HL-60/S4 treated with retinoic acid at 250 ng/mL for 4 days and 3 days (cell line): ENCODE measurements at regions not wholly inside any gene's neighbourhood (a gene's known extent, or its start where the extent isn't known, plus 50 kb on each side); places are given as distances from the start of the nearest gene placed in this dataset.

Experiments used
- in situ Hi-C: fragments of 300-500 bp; cut with MboI; formaldehyde crosslinking; loops from 2 replicates; pipeline ENCODE4 v1.7.0; 2022; ENCODE audit warnings: low sequenced_read_pairs

GRCh38 chr13:106722620-106723019, 154.7 kb upstream of the ARGLU1 start:
- in situ Hi-C loops, result no loop called here

GRCh38 chr13:106721599-106721998, 153.7 kb upstream of the ARGLU1 start:
- in situ Hi-C loops, result no loop called here

GRCh38 chr13:106714271-106714982, 146.5 kb upstream of the ARGLU1 start:
- in situ Hi-C loops, result no loop called here

GRCh38 chr13:106712381-106712780, 144.4 kb upstream of the ARGLU1 start:
- in situ Hi-C loops, result no loop called here

GRCh38 chr13:106710266-106710665, 142.3 kb upstream of the ARGLU1 start:
- in situ Hi-C loops, result no loop called here

- in situ Hi-C loops, result no loop called here
Observed at GRCh38 chr13:106709522-106709921, 141.6 kb upstream of the ARGLU1 start.

GRCh38 chr13:106702505-106702904, 134.6 kb upstream of the ARGLU1 start:
- in situ Hi-C loops, result no loop called here

- in situ Hi-C loops, result no loop called here
Observed at GRCh38 chr13:106701771-106702341, 133.9 kb upstream of the ARGLU1 start.

- in situ Hi-C loops, result no loop called here
Observed at GRCh38 chr13:106700439-106700838, 132.5 kb upstream of the ARGLU1 start.

- in situ Hi-C loops, result no loop called here
Observed at GRCh38 chr13:106700007-106700406, 132.1 kb upstream of the ARGLU1 start.

- in situ Hi-C loops, result no loop called here
Observed at GRCh38 chr13:106699311-106699710, 131.4 kb upstream of the ARGLU1 start.

GRCh38 chr13:106696719-106697118, 128.8 kb upstream of the ARGLU1 start:
- in situ Hi-C loops, result no loop called here

GRCh38 chr13:106696140-106696539, 128.2 kb upstream of the ARGLU1 start:
- in situ Hi-C loops, result no loop called here

- in situ Hi-C loops, result no loop called here
Observed at GRCh38 chr13:106695139-106695538, 127.2 kb upstream of the ARGLU1 start.

GRCh38 chr13:106691861-106692260, 123.9 kb upstream of the ARGLU1 start:
- in situ Hi-C loops, result no loop called here

GRCh38 chr13:106691341-106691740, 123.4 kb upstream of the ARGLU1 start:
- in situ Hi-C loops, result no loop called here

- in situ Hi-C loops, result no loop called here
Observed at GRCh38 chr13:106690779-106691178, 122.8 kb upstream of the ARGLU1 start.

GRCh38 chr13:106689906-106690305, 122.0 kb upstream of the ARGLU1 start:
- in situ Hi-C loops, result no loop called here

GRCh38 chr13:106688940-106689339, 121.0 kb upstream of the ARGLU1 start:
- in situ Hi-C loops, result no loop called here

- in situ Hi-C loops, result no loop called here
Observed at GRCh38 chr13:106686163-106686562, 118.2 kb upstream of the ARGLU1 start.

- in situ Hi-C loops, result no loop called here
Observed at GRCh38 chr13:106685143-106685542, 117.2 kb upstream of the ARGLU1 start.

GRCh38 chr13:106683918-106684317, 116.0 kb upstream of the ARGLU1 start:
- in situ Hi-C loops, result no loop called here

GRCh38 chr13:106683179-106683578, 115.2 kb upstream of the ARGLU1 start:
- in situ Hi-C loops, result no loop called here
